ENCODE measurements at regions not wholly inside any gene's neighbourhood (a gene's known extent, or its start where the extent isn't known, plus 50 kb on each side); places are given as distances from the start of the nearest gene placed in this dataset.

GRCh38 chr12:89829434-89829975 is 120.9 kb upstream of the ATP2B1 start:
- no peak for TF ChIP-seq CTCF (IDR thresholded peaks at IDR 0.05)
- no peak for TF ChIP-seq POLR2A (IDR thresholded peaks at IDR 0.05)
